ENCODE measurements at regions not wholly inside any gene's neighbourhood (a gene's known extent, or its start where the extent isn't known, plus 50 kb on each side); places are given as distances from the start of the nearest gene placed in this dataset.
"Not testable (repeated sequence)": the region's sequence is repeated elsewhere in the genome, so short reads cannot be mapped to it uniquely, and the experiment has no call there.

- intact Hi-C loops (cut with micrococcal nuclease), result not testable (repeated sequence)
Observed at GRCh38 chr9:72433616-72434267, 68.7 kb upstream of the ZFAND5 start.

GRCh38 chr9:72431036-72431435 is 66.0 kb upstream of the ZFAND5 start:
- intact Hi-C loops (cut with micrococcal nuclease), result no loop called here

- intact Hi-C loops (cut with micrococcal nuclease), result no loop called here
Observed at GRCh38 chr9:72428329-72428728, 63.3 kb upstream of the ZFAND5 start.

GRCh38 chr9:72427801-72428200 is 62.8 kb upstream of the ZFAND5 start:
- intact Hi-C loops (cut with micrococcal nuclease), result no loop called here

- intact Hi-C loops (cut with micrococcal nuclease), result no loop called here
Observed at GRCh38 chr9:72424131-72424530, 59.1 kb upstream of the ZFAND5 start.

- intact Hi-C loops (cut with micrococcal nuclease), result no loop called here
Observed at GRCh38 chr9:72422214-72422613, 57.2 kb upstream of the ZFAND5 start.

- intact Hi-C loops (cut with micrococcal nuclease), result no loop called here
Observed at GRCh38 chr9:72420783-72421182, 55.8 kb upstream of the ZFAND5 start.

- intact Hi-C loops (cut with micrococcal nuclease), result no loop called here
Observed at GRCh38 chr9:72415948-72416347, 50.9 kb upstream of the ZFAND5 start.

GRCh38 chr9:72415163-72415562 is 50.2 kb upstream of the ZFAND5 start:
- intact Hi-C loops (cut with micrococcal nuclease), result no loop called here

All from T-helper 1 cell treated with Interleukin-12 subunit alpha and Interleukin-12 subunit beta and Interleukin-4 antibody, amounts not matched to agents 30 ng/mL and 1 ng/mL, for 36 hours (primary cell).